ENCODE measurements at regions not wholly inside any gene's neighbourhood (a gene's known extent, or its start where the extent isn't known, plus 50 kb on each side); places are given as distances from the start of the nearest gene placed in this dataset.

DNA sequence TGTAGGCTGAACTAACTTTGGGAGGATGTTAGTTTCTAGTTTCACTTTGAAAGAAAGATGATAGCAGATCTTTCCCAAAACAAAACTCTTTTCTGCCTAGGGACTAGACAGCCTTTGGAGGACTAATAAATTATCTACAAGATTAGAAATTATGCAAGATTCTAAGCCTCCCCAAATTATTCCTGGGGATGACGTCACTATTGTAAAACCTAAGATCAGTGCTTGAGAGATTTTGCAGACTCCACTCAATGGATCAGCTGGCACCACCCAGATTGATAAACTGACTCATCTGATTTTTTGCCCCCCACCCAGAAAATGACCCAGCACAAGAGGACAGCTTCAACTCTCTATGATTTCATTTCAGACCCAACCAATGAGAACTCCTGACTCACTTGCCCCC is 1057.9 kb upstream of the DIAPH2 start:
- TF ChIP-seq, protein P1, sequence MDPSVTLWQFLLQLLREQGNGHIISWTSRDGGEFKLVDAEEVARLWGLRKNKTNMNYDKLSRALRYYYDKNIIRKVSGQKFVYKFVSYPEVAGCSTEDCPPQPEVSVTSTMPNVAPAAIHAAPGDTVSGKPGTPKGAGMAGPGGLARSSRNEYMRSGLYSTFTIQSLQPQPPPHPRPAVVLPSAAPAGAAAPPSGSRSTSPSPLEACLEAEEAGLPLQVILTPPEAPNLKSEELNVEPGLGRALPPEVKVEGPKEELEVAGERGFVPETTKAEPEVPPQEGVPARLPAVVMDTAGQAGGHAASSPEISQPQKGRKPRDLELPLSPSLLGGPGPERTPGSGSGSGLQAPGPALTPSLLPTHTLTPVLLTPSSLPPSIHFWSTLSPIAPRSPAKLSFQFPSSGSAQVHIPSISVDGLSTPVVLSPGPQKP (IDR thresholded peaks at IDR 0.05; ENCODE audit: low read depth, low read length) = no peak
- no peak for TF ChIP-seq JUNB (IDR thresholded peaks at IDR 0.05)
